D341Med (cell line): ENCODE measurements at regions not wholly inside any gene's neighbourhood (a gene's known extent, or its start where the extent isn't known, plus 50 kb on each side); places are given as distances from the start of the nearest gene placed in this dataset.

Experiments used
- DNase-seq: peaks from one replicate; pipeline ENCODE4 v3.0.0; 2012; ENCODE audit warnings: low spot score

- DNase-seq = no peak
Observed at GRCh38 chr9:18074041-18074440, 399.9 kb upstream of the ADAMTSL1 start.

DNA sequence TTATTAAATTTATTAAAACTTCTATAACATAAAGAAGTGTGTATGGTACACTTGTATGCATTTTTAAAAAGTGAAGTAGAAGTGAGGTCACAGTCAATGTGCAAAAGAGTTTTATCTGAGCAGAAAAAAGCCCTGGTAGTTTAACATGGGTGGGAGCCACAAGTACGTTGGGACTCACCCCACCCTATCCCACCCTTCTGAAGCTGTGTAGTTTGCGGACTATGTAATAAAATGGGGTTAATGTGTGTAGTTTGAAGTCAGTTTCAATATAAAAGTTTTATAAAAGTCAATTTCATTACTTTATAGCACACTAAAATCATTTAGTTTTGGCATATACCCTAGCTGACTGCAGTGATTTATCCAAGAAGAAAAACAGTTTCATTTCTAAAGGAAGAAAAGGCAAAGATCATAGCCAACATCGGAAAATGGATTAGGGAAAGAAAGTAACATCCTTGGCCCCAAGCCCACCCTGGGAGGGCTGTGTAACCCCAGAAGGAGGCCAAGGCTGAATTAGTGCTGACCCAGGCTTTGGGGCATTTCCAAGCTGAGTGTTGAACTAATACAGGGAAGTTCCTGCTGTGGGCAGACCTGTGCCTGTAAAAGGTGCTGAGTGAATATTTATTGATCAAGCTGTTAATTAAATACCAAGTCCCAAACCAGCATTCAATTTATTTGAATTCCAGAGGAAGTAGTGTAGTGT, 398.6 kb upstream of the ADAMTSL1 start:
- no peak for DNase-seq

DNA sequence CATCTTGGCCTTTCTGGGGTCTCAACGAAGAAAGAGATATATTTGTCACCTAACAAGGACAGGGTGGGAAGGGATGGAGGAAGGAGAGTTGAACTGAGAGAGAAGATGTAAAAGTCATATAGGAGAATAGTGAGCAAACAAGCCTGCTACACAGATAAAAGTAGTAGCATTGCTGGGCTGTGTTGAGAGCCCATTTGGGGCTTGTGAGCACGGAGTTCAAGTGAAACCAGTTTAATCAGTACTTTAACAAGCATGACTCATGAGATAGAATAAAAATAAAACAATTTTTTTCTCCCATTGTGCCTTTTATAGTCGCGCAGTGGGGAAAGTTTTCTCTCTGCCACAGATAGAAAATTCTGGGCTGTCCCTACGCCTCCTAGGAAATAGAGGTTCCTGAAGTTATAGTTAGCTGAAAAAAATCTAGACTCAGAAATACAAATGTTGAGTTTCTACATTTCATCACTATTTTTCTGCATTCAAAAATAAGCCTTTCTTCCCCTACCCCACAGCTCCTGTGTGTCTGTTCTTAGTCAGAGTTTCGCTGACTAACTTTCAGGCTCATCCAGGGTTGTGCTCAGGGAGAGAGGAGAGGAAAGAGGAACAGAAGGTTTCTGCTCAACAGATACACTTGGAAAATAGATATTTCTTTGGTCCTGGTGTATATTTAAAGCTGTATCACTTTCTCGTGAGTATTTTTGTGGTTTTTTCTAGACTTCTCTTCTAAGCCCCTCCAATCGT, 395.8 kb upstream of the ADAMTSL1 start:
- no peak for DNase-seq

DNA sequence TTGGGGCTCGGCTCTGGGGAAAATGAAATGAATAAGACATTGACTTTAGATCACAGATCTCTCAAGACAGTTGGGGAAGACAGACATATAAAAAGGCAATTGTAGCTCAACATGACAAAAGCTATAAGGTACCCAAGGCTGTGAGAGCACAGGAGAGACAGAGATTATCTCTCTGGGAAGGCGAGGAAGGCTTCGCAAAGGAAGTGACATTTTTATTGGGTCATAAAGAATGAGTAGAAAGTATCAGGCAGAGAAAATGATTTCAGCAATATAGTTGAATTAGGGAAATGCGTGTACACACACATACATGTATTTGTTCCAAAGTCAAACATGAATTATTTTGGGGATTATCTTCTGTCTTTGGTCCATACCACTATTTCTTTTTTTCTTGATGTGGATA, 381.8 kb upstream of the ADAMTSL1 start:
- no peak for DNase-seq

- no peak for DNase-seq
Observed at GRCh38 chr9:18106006-18106560, 367.9 kb upstream of the ADAMTSL1 start.

- no peak for DNase-seq
Observed at GRCh38 chr9:18109675-18110074, 364.3 kb upstream of the ADAMTSL1 start.

GRCh38 chr9:18111146-18111545, 362.8 kb upstream of the ADAMTSL1 start:
- no peak for DNase-seq

DNA sequence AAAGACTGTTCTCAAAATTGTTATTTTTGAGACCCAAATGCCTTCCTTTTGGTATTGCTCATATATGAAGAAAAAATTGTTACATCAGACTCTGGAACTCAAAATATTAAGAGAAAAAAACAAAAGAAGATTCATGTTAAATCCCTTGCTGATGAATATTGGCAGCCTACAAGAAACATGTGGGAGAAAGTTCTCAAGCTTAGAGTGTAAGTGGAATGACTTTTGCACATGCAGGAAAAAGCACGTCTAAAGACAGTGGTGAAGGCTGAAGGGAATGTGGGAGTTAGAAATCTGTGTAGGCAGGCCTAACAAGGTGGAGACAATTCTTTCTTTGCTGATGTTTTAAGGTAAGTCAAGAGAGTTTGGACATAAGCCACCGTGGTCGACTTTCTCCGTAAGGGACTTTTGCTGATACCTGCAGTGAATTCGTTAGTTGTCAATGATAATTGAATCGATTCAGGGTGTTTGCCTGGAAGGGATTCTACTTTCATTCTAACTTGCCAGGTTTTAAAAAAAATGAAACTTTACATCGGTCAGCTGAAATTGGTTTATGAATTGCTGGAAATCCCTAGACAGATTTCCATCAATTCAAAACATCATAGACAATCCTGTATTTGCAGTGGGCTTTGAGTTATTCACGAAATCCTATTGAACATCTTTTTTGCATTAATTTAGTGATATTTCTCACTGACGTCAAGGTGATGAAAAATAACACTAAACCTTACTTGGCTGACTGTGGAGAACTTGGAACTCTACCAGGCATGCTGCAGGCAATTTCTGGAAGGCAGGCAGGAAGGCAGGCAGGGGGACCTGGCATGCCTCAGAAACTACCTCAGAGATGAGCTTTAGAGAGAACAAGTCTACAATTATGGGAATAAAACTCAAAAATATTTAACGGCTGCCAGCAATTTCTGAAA, 359.1 kb upstream of the ADAMTSL1 start:
- DNase-seq = no peak

DNA sequence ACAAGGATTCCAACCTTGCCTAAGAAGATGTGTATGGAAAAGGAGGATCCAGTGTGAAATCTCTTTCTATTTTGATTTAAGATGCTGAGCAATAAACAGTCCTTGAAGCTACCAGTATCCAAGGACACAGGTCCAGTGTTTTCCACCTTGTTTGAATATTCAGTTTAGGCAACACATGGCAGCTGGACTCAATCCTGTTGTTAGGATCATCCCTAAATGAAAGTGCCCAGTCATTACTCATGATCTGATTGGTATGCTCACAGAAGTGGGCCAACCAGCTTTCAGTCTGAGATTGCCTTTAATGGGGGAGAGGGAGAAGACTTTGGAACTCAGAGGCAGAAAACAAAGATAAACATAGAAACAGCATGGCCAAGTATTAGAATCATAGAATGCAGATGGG, 355.7 kb upstream of the ADAMTSL1 start:
- no peak for DNase-seq

GRCh38 chr9:18122171-18122570, 351.8 kb upstream of the ADAMTSL1 start:
- no peak for DNase-seq

- DNase-seq = no peak
Observed at GRCh38 chr9:18124760-18125159, 349.2 kb upstream of the ADAMTSL1 start.

DNA sequence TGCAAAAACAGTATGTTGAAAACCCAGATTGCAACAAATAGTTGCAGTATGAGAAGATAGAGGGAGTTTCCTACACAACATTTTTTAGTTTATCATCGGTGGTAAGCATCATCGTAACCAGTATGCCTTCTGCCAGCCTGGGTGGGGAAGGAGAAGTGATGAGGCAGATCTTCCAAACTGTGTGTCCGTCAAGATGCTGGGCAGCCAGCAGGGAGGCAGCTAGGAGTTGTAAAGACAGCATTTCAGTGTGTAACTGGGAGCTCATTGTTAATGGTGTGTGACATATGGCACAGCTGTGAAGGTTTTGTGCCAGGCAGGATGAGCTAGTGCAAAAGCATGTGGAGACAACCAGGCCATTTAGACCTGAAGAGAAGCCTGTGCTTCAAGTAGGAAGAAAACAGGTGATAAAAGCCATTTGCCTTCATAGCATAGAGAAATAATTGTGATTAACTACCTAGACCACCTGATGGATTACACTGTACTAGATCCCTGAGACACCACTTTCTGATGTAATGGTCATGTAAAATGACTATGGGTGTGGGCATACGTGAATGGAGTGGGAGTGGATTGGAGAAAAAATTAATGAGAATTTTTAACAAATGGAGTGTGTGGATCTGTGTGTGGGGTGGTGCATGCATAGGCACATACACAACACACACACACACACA, 347.0 kb upstream of the ADAMTSL1 start:
- DNase-seq = no peak

GRCh38 chr9:18127499-18127875, 346.5 kb upstream of the ADAMTSL1 start:
- no peak for DNase-seq

GRCh38 chr9:18129809-18130334, 344.1 kb upstream of the ADAMTSL1 start:
- no peak for DNase-seq

DNA sequence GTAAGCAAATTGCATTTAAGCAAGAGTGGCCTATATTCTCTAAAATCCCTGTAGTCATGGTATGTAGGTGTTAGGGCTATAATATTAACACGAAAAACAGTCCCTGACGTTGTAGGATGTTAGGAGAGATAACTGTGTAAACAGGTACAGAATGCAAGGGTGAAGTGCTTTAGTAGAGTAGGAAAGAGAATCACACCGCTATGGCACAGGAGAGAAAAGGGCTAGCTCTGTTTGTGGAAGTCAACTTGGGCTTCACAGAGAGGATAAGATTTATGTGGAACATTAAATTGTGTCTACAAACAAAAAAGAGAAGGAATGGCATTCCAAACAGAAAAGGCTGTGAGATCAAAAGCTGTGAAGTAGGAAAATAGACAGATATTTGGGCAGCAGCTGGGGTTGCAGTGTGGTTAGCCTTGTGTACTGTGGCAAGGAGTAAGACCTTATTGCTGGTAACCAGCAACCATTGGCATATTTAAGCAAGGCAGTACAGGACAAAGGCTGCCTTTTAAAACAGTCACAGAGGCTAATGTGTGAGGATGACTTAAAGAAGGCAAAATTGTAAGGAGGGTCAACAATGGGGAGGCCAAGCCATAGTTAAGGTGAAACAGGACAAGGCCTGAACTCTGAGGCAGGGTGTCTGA, 337.5 kb upstream of the ADAMTSL1 start:
- DNase-seq = no peak

DNA sequence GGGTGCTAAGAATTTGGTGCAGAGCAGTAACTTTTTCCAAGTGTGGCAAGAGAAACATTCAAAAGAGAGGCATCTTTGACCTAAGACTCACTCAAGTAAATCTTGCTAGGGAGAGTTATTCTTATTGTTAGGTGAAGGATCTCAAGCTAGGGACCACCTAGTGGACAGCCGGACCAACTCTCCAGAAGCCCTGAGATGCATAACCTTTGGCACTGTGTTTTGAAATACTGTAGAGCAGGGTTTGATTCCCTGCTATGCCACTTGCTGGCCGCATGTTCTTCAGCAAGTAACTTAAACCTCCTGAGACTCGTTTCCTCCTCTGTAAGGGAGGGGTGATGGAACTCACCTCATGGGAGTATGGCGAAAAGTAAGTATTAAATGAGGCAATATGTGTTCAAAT, 336.1 kb upstream of the ADAMTSL1 start:
- DNase-seq = no peak

DNA sequence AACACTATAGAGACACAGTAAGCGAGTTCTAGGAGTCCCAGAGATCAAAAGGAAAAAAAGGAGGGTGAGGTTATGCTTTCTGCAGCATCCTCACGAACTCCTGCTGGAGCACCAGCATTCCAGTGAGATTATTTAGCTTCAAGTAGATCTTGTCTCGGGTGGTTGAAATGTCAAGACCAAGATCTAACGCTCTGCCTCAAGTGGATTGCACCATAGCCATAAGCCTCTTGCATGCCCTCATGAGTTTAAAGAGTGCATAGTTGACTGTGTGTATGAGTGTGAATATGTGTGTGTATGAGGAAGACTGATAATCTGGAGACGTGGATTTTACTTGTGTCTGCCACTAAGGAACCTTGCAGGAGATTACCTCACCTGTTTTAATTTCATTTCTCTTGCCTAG, 335.3 kb upstream of the ADAMTSL1 start:
- DNase-seq = no peak

DNA sequence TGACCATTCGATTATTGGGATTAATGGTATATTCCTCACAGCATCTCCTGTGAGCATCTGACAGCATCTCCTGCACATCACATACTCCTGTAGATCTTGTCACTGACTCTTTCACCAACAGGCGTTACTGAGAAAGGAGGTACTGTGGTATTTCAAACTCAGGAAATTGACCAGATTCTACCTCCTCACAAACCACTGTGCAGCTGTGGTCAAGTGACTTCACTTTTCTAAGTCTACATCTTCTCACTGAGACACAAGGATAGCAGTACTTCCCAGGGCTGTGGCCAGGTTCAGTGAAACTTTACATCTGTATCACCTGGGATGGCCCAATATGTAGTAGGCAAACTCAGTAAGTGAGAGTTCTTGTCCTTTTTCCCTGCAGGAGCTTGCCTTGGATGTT, 332.3 kb upstream of the ADAMTSL1 start:
- DNase-seq = no peak

GRCh38 chr9:18143073-18143745, 330.7 kb upstream of the ADAMTSL1 start:
- DNase-seq = peak; percentile 25

- DNase-seq = no peak
Observed at GRCh38 chr9:18146329-18146728, 327.6 kb upstream of the ADAMTSL1 start.
